ENCODE measurements at regions not wholly inside any gene's neighbourhood (a gene's known extent, or its start where the extent isn't known, plus 50 kb on each side); places are given as distances from the start of the nearest gene placed in this dataset.

DNA sequence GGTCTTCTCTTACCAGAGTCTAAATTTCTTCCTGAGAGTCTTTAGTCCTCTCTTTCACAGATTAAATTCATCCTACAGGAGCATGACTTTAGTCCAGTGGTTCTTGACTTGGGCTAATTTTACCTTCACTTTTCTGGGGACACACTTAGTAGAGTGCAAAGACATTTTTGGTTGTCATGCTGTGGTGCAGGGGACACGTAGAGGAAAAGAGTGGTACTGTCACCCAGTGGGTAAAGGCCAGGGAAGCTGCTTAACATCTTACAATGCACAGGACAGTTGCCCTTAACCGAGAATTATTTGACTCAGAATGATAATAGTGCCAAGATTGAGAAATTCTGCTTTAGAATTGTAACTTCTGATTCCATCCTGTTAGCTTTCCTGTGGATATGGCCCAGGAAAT is 772.5 kb upstream of the GRM7 start:
- DNase-seq (ENCODE audit: low spot score) = no peak

DNA sequence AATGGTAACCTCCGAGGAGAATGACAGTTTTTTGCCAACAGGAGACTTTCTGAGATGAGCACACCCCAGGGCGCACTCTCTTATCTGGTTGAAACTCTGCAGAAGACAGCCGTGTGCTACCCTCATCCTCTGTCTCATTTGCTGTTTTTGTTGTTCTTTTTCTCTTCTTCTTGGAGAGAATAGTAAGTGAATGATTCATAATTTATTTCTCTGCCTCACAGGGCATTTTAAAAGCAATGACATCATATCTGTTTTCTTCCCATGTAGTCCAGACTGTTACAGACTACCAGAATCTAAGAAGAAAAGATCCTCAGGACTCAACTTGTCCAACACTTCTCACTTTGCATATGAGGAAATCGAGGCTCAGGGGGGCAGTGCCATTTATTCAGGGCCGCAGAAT is 771.1 kb upstream of the GRM7 start:
- FAIRE-seq (no peak), DNase-seq (ENCODE audit: low spot score) (no peak)

More for the DNA sequence above, 772.5 kb upstream of the GRM7 start:
- FAIRE-seq = no peak

DNA sequence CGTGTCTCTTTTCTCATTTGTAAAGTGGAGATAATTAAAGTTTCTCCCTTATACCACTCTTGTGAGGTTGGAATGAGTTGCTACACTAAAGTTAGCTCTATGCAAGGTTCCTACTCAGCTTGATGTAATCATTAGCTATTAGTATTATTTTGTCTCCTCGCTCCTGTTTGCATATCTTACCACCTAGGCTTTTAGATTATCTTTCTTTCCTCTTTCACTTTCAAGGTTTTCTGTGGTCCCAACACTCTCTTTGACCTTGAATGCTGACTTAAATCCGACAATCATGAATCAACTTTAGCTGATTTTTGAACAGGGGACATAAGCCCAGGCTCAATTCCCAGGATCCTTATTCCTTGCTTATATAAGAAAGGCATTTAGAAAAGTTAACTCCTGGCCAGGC is 769.7 kb upstream of the GRM7 start:
- DNase-seq (ENCODE audit: low spot score) = no peak

DNA sequence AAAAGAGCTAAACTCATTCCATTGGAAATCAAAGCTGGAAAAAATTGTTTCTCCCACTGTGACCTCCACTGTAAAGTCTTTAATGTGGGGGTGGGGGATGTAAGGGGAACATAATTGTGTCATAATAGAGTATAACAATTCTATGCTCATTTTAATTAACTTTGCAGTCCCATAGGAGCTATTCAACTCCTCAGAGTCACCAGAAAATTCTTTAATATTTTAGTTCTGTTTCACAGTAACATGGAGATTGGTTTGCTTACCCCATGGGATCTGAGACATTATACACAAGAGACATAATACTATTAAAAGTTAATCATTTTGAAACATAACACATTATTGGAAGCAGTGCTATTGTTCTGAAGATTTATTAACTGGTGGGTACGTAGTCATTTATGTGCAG is 765.9 kb upstream of the GRM7 start:
- no peak for FAIRE-seq
- DNase-seq (ENCODE audit: low spot score) = no peak

More for the DNA sequence above, 769.7 kb upstream of the GRM7 start:
- no peak for FAIRE-seq

DNA sequence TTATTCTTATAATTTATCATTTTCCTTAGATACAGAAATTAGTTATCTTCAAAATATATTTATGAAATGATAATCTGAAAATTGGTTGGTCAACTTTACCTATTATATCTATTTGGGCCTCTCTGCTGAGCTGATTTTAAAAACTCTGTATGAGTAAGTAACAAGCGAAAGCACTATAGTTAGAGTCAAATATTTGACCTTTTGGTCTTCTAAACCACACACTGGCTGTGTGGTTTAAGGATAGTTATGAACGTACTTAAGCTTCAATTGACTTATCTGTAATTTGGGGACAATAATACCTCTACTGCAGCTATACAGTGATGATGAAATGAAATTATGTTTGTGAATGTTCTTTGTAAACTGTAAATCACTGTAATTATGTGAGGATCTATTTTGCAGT is 763.9 kb upstream of the GRM7 start:
- DNase-seq (ENCODE audit: low spot score) (no peak), FAIRE-seq (no peak)

DNA sequence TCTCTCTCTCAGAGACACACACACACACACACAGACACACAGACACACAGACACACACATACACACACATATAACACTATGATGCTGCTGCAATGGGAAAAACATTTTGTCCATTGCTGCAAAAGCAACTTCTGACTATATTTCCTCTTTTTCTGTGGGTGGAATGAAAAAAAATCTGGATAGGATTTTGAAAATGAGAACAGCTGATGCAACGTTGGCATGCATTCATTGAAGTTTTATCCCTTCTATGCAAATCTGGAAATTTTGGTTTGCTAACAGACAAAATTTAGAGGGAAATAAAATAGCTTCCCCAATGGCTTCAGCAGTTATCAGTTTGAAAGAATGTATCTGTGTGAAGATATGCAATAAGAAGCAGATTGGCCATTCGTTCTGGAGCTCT is 763.4 kb upstream of the GRM7 start:
- DNase-seq (ENCODE audit: low spot score) = no peak
- FAIRE-seq = no peak

DNA sequence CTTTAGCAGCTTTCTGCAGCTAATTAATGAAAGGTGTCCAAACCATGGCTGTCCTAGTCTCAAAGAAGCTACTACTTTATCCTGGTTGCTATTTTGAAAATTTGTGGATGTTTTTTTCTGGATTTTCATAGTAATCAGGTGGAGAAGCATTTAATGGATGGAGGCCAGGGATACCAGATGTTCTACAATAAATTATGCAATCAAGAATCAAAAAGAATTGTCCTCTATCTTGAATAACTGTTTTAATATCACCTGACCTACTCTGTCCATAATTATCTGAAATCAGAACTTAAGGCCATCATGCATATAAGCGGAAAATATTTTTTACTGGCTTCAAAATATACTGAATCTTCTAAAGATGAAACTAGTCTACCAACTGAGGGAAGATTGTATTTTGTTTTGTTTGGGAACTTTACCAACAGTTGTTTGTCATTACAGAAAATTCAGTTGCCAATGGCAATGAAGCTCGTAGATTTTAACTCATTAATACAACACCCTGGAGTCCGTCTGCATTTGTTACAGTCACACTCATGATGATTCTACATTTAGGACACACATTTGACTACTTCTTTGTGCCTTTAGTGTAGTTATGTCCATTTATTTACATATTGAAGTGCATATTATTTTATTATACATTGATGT is 762.3 kb upstream of the GRM7 start:
- DNase-seq (ENCODE audit: low spot score) (no peak), FAIRE-seq (no peak)

DNA sequence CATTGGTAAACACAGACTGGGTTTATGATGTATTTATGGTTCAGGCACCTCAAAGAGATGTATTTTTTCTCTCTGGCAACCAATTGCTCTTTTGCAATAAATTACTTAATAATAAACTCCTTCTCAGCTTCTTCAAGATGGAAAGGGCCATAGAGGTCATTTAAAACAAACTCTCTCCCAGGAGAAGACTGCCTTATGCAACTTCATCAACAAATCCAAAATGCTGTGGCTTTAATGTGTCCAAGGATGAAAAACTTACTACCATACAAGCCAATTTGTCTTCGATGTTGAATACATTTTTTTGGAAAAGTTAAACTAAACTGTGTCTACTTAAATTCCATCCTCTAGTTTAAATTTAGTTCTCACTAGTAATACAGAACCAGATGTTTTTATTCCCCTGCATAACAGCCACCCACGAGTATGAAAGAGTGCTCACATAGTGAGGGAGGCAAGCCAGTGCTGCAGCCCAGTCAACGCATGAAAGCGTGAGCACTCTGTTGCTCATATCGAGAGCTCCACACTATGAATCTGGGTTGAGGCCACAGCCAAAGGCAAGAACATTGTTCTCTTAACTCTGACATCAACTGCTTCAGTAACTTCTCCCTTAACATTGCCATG is 761.3 kb upstream of the GRM7 start:
- FAIRE-seq (no peak), DNase-seq (ENCODE audit: low spot score) (no peak)

DNA sequence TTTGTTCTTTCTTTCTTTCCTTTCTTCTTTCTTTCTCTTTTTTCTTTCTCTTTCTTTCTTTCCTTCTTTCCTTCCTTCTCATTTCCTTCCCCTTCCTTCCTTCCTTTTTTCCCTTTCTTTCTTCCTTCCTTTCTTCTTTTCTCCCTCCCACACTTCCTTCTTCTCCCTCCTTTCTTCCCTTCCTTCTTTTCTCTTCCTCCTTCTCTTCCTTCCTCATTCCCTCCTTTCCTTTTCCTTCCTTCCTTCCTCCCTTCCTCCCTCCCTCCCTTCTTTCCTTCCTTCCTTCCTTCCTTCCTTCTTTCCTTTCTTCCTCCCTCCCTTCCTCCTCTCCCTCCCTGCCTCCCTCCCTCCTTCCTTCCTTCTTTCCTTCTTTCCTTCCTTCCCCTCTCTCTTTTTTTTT is 755.7 kb upstream of the GRM7 start:
- FAIRE-seq (no peak), DNase-seq (ENCODE audit: low spot score) (no peak)

DNA sequence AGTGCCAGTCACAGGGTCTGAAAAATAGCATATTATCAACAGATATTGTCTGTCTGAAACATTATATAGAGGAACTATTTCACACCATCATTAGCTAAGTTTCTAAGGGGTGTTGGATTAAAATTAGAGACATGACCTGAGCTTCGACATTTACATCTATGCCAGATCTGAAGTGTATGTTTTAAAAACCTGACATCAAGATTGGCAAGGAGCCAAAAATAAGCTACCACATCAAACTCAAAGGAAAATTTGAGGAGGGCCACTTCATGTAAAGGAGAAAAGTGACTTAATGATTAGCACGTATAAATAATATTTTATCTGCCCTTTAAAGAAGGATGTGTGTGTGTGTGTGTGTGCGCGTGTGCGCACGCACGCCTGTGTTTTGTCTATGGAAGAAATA is 752.0 kb upstream of the GRM7 start:
- DNase-seq (ENCODE audit: low spot score) = no peak
- FAIRE-seq = no peak

DNA sequence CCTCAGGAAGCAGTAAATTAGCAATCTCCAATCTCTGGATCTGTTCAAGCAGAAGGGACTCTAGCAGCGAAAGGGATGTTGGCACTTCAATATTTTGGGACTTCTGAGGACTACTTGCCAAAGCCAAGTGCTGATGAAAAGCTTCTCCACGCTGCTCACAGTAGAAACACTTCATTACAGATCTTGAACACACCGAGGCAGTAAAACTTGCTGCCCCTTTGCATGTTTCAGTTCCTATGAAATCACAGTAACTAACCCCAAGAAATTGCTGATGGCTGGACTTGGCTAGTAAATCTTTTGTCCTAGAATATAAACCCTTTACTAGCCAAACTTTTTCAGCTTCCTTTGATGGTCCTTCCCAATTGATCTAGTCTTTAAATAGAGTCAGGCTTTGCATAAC is 750.5 kb upstream of the GRM7 start:
- FAIRE-seq = no peak
- DNase-seq (ENCODE audit: low spot score) = no peak

DNA sequence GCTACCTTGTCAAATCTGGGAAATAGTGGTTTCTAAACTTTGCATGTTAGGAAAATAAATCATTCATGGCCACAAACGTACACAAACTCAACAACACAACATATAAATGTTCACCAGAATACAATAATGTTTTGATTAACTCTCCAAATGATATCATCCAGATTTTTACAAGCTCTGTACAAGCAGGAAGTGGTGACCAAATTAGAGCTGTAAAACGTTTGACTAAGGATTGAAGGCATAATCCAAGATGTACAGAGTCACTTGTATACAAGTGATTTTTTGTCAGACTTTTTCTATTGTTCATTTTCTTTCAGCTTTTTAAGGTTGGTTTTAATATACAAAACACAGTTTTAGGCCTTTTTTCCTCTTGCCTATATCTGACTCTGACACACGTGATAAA is 748.4 kb upstream of the GRM7 start:
- FAIRE-seq = no peak
- DNase-seq (ENCODE audit: low spot score) = no peak

DNA sequence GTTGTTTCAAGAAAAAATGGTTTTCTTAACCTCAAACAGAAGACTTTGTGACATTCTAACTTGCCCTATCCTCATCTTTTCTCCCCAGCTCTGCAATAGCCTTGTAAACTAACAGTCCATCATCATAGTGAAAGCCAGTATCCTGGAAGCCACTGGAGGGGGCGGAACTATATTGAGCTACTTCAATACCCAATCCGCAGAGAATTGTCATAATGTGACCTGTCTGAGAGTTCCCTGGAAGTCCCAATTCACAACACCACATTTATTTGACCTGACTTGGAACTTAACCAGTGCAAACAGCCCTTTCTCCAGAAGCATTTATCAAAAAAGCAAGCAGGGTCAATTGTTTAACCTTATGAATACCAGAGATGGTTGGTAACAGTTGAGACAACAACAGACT is 747.6 kb upstream of the GRM7 start:
- DNase-seq (ENCODE audit: low spot score) (no peak), FAIRE-seq (no peak)

DNA sequence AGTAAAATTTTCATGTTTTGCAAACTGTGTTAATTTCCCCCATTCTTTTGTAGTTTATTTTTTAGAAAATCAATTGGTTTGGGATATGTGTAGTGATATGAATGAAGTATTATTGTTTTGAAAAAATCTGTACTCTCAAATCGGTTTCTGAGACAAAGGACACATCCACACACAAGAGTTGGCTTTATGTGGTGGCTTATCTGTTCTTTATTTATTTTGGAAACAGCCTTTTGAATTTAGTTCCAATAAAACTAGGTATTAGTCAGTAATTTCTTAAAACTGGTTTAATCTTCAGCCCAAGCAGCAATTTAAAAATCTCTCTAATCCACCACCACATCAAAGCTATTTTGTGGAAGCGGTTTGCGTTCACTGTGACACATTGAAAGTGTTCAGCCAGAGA is 741.5 kb upstream of the GRM7 start:
- DNase-seq (ENCODE audit: low spot score) = no peak
- FAIRE-seq = no peak

DNA sequence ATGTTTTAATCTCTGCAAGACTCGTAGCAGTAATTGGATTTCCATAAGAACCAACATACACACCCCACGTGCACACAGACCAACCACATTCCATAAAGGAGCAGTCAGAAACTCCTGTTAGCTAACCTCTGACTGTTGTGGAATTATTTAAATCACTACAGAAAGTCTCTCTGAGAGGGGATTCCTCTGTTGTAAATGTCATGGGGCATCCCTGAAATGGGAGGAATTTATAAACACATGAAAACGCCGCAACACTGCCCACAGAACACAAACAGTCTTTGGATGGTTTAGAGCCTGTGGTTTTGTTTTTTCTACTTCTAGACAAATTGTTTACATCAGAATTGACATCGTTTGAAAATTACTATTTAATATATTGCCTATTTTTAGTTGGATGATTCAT is 740.1 kb upstream of the GRM7 start:
- FAIRE-seq (no peak), DNase-seq (ENCODE audit: low spot score) (no peak)

DNA sequence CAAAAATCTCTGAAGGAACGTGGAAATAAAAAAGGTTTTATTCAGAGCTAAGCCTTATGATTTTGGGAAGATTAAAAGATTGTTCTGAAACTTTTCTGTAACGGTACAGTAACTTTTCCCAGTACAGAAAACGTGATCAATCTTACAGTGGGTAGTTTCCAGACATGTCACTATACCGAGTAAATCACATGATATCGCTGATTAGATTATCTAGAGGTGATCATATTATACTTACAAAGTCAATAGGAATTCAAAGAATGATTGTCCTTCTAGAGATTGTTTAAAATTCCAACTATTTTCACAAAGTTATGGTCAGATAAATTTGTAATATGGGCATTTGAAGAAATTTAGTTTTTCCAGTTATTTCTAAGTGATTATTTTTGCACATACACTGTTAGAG is 736.0 kb upstream of the GRM7 start:
- DNase-seq (ENCODE audit: low spot score) (no peak), FAIRE-seq (no peak)

DNA sequence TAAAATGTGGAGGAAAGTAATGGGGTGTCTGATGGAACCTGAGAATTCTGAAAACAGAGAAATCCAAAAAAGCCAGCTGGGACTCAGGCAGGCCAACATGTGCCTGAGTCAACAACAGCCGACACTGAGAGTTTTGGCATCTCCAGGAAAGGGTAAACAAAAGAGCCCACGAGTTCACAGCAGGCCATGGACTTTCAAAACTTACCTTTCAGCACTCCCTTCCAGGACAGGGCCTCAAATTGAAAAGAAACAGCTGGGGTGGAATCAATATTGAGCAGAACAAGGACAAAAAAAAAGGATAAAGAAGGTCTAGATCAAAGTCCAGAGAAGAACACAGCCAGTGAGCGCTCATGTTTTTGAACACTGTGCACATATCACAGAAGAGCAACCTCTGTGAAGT is 735.4 kb upstream of the GRM7 start:
- DNase-seq (ENCODE audit: low spot score) = no peak
- no peak for FAIRE-seq

DNA sequence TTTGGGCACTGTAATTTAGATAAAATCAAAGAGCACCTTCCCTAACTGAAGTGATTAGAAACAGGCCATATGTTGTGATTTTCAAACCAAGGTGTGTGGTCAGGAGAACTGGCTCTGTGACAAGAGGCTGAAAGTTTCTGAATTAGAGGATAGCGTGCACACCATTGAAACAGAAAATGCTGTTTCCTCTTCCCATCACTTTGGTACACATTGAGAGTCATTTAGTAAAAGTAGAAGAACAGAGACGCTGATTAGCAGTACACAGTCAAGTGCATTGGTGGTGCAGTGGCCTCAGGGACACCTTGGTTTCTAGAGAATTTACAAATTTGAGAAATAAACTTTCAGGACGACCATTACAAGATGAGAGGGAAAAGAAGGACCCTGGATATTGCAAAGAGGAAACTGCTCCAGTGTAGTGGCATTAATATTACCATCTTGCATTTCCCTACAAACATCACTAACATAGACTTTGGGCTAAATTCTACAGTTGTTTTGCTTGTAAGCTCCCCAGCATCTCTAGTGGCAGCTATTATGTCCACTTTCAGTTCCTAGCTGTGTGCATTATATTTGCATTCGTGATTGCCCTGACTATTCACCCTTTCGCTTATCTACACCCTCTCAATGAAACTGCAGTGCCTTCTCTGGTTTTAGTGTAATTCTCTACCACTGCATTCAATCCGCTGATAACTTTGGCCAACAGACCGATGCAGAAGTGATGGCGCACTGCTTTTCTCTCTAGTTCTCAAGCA is 728.1 kb upstream of the GRM7 start:
- no peak for FAIRE-seq
- DNase-seq (ENCODE audit: low spot score) = no peak

DNA sequence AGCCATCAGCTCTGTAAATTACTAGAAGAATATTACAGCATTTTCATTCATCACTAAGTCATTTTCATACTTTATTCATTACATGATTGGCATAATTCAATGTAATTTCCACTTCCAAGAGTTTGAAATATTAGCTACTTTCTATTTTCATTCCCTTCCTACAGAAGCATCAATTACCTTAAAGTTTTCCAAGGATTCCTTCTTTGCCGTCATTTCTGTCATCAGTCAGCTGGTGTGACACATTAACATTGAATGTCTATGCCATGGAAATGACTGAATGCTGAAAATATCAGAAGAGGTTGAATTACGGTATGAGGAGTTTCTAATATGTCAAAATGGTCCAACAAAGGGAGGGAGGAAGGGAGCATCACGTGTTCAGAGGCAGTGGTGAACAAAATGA is 718.2 kb upstream of the GRM7 start:
- DNase-seq (ENCODE audit: low spot score) (no peak), FAIRE-seq (no peak)

DNA sequence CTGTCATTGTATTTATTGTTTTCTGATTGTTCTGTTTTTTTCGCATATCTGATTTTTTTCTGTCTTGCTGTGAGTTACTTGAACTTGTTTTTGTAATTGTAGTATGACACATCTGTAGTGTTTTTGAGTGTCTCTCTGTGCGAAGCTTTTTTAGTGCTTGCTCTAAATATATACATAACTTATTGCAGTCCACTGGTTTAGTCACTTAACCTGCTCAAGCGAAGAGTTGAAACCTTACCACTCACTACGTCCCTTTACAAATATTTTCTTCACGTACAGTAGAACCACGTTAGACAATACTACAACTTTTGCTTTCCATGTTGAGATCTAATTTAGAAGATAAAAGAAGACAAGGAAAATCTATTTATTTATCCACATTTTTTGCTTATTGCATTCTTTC is 713.0 kb upstream of the GRM7 start:
- no peak for FAIRE-seq
- DNase-seq (ENCODE audit: low spot score) = no peak

DNA sequence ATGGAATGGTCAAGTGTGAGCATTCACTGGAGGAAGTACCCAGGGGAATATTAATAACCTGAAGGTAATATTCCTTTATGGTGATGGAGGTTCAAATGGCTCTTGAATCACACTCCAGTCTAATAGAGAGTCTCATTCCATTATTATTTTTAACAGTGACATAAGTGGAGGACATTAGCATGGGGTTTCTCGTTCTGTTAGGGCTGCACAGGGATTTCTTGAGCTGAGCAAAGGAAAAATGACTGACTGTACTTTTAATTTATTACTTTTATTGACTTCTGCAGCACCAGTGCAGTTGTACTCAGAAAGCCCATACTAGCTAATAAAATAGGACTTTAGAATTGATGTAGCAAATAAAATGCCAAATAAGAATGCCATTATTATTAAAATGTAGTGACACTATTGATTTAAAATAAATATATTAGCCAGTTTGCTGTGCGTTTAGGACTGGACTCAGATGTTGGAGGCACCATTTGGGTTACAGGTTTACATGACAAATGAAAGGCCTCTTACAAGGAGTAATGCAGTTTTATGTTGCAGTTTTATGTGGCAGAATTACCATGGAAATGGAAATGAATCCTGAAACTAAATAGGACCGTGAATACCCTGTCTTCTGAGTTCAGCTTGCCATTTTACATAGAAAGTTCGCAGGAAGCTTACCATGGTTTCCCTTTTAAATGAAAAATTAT is 705.1 kb upstream of the GRM7 start:
- DNase-seq (ENCODE audit: low spot score) = no peak
- FAIRE-seq = no peak

DNA sequence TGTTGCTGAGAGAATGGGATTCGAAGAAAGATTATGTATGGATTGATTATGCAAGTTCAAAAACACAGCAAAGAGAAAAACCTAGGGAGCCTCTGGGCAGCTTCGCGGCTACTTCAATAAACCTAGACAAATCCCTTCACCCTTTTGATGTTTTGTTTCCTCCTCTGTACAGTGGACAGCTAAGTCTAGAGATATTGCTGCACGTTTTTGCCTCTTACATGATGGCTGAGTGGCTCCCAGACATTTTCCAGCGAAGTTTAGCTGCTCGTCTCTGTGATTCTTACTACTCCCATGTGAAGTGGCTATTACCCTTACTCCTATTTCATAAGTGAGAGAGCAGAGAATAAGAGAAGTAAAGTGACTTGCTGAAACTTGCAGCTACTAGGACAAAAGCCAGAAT is 695.0 kb upstream of the GRM7 start:
- DNase-seq (ENCODE audit: low spot score) (no peak), FAIRE-seq (no peak)
